ENCODE measurements at regions not wholly inside any gene's neighbourhood (a gene's known extent, or its start where the extent isn't known, plus 50 kb on each side); places are given as distances from the start of the nearest gene placed in this dataset.
"Not testable (repeated sequence)": the region's sequence is repeated elsewhere in the genome, so short reads cannot be mapped to it uniquely, and the experiment has no call there.

DNA sequence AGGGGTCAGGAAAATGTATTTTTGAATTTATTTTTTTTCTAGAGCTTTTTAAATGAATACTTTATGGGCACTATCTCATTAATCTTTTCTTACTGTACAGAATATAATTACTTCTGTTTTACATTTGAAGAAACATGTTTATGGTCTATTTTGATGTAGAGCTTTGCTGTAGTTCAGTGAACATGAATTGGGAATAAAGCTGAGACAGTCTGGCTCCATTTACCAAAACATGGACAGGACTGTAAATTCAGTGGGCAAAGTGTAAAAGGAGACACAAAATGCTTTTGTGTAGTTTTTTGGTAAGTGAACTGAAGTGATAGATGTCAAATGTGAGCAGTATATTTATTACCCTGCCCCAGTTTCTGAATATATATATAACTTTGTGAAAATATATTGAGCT, 1298.8 kb upstream of the NXPH2 start:
- Histone ChIP-seq H4K20me1 (ENCODE audit: insufficient read depth, low read length) (no peaks in the 10 kb centered on the region), H3K36me3 (ENCODE audit: insufficient read depth, low read length) (no peaks in the 10 kb centered on the region), H3K9me2 (ENCODE audit: low read depth, low read length) (no peaks in the 10 kb centered on the region), H3K9ac (ENCODE audit: low read length) (no peak overlapping the region), H3K27me3 (ENCODE audit: insufficient read depth, low read length) (no peaks in the 10 kb centered on the region), H3K4me2 (ENCODE audit: low read length) (no peak overlapping the region), H2AFZ (ENCODE audit: low read length) (no peak overlapping the region), H3K9me3 (ENCODE audit: low read length) (no peaks in the 10 kb centered on the region), H3K4me1 (ENCODE audit: insufficient read depth, low read length, severe bottlenecking) (no peaks in the 10 kb centered on the region), H3K4me3 (ENCODE audit: low read depth, low read length, poor library complexity, severe bottlenecking) (no peak overlapping the region), H3F3A (ENCODE audit: insufficient read depth, low read length) (no peaks in the 10 kb centered on the region), H3K79me2 (ENCODE audit: insufficient read depth, low read length) (no peaks in the 10 kb centered on the region), H3K27ac (ENCODE audit: low read depth, low read length, poor library complexity, severe bottlenecking) (no peak overlapping the region)
- no peak for TF ChIP-seq EZH2 (IDR thresholded peaks at IDR 0.05; ENCODE audit: borderline replicate concordance, low read length)

DNA sequence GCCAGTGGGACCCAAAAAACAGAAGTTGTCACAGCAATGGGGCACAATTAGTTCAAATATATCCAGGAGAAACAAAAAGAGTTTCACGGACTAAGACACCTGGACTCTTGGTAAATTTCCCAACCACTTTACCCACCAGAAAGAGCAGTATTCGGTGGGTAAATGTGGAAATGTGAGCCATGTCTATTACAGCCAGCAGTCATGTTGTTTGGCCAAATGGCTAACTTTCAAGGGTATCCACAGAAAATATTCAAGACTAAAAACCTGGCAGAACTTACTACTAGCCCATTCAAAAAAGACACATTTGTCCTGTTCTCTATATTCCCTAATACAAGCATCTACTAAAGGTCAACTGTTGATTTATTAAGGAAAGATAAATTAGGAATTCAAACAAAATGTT, 1296.0 kb upstream of the NXPH2 start:
- H3K27ac ChIP-seq (ENCODE audit: low read depth, low read length, poor library complexity, severe bottlenecking): no peak overlapping the region
- no peaks in the 10 kb centered on the region for H3K27me3 ChIP-seq (ENCODE audit: insufficient read depth, low read length)
- no peak overlapping the region for H2AFZ ChIP-seq (ENCODE audit: low read length)
- H3K36me3 ChIP-seq (ENCODE audit: insufficient read depth, low read length): no peaks in the 10 kb centered on the region
- no peaks in the 10 kb centered on the region for H4K20me1 ChIP-seq (ENCODE audit: insufficient read depth, low read length)
- H3K9me3 ChIP-seq (ENCODE audit: low read length): no peaks in the 10 kb centered on the region
- no peaks in the 10 kb centered on the region for H3K9me2 ChIP-seq (ENCODE audit: low read depth, low read length)
- H3K79me2 ChIP-seq (ENCODE audit: insufficient read depth, low read length): no peaks in the 10 kb centered on the region
- no peak overlapping the region for H3K4me2 ChIP-seq (ENCODE audit: low read length)
- no peaks in the 10 kb centered on the region for H3K4me1 ChIP-seq (ENCODE audit: insufficient read depth, low read length, severe bottlenecking)
- no peak for TF ChIP-seq CTCF (IDR thresholded peaks at IDR 0.05; ENCODE audit: low read length)
- TF ChIP-seq EZH2 (IDR thresholded peaks at IDR 0.05; ENCODE audit: borderline replicate concordance, low read length): no peak
- H3F3A ChIP-seq (ENCODE audit: insufficient read depth, low read length): no peaks in the 10 kb centered on the region
- H3K4me3 ChIP-seq (ENCODE audit: low read depth, low read length, poor library complexity, severe bottlenecking): no peak overlapping the region
- H3K9ac ChIP-seq (ENCODE audit: low read length): no peak overlapping the region

DNA sequence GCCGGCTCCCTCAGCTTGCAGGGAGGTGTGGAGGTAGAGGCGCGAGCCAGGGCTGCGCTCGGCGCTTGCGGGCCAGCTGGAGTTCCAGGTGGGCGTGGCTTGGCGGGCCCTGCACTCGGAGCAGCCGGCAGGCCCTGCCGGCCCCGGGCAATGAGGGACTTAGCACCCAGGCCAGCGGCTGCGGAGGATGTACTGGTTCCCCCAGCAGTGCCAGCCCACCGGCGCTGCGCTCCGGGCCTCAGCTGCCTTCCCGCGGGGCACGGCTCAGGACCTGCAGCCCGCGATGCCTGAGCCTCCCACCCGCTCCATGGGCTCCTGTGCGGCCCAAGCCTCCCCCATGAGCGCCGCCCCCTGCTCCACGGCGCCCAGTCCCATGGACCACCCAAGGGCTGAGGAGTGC, 1293.6 kb upstream of the NXPH2 start:
- H2AFZ ChIP-seq (ENCODE audit: low read length); H3K79me2 ChIP-seq (ENCODE audit: insufficient read depth, low read length); H3K27ac ChIP-seq (ENCODE audit: low read depth, low read length, poor library complexity, severe bottlenecking); H3K9me2 ChIP-seq (ENCODE audit: low read depth, low read length); H3K4me3 ChIP-seq (ENCODE audit: low read depth, low read length, poor library complexity, severe bottlenecking); H3K36me3 ChIP-seq (ENCODE audit: insufficient read depth, low read length); H3K4me2 ChIP-seq (ENCODE audit: low read length); H3K4me1 ChIP-seq (ENCODE audit: insufficient read depth, low read length, severe bottlenecking); H3F3A ChIP-seq (ENCODE audit: insufficient read depth, low read length); H3K9ac ChIP-seq (ENCODE audit: low read length); H3K9me3 ChIP-seq (ENCODE audit: low read length); H4K20me1 ChIP-seq (ENCODE audit: insufficient read depth, low read length); H3K27me3 ChIP-seq (ENCODE audit: insufficient read depth, low read length): not testable (repeated sequence)

- no peak overlapping the region for H3K27ac ChIP-seq (ENCODE audit: low read depth, low read length, poor library complexity, severe bottlenecking)
- no peaks in the 10 kb centered on the region for H3K79me2 ChIP-seq (ENCODE audit: insufficient read depth, low read length)
- H3K9me3 ChIP-seq (ENCODE audit: low read length): no peaks in the 10 kb centered on the region
- H4K20me1 ChIP-seq (ENCODE audit: insufficient read depth, low read length): no peaks in the 10 kb centered on the region
- no peaks in the 10 kb centered on the region for H3K27me3 ChIP-seq (ENCODE audit: insufficient read depth, low read length)
- H3K36me3 ChIP-seq (ENCODE audit: insufficient read depth, low read length): no peaks in the 10 kb centered on the region
- H3K4me2 ChIP-seq (ENCODE audit: low read length): no peak overlapping the region
- TF ChIP-seq CTCF (IDR thresholded peaks at IDR 0.05; ENCODE audit: low read length) (no peak), EZH2 (IDR thresholded peaks at IDR 0.05; ENCODE audit: borderline replicate concordance, low read length) (no peak)
- H3K4me3 ChIP-seq (ENCODE audit: low read depth, low read length, poor library complexity, severe bottlenecking): no peak overlapping the region
- no peaks in the 10 kb centered on the region for H3F3A ChIP-seq (ENCODE audit: insufficient read depth, low read length)
- no peak overlapping the region for H2AFZ ChIP-seq (ENCODE audit: low read length)
- no peak overlapping the region for H3K9ac ChIP-seq (ENCODE audit: low read length)
- no peaks in the 10 kb centered on the region for H3K4me1 ChIP-seq (ENCODE audit: insufficient read depth, low read length, severe bottlenecking)
- H3K9me2 ChIP-seq (ENCODE audit: low read depth, low read length): no peaks in the 10 kb centered on the region
These were observed 1287.5 kb upstream of the NXPH2 start for GRCh38 chr2:140067661-140068060.

Data from OCI-LY1 (cell line).